ENCODE measurements at regions not wholly inside any gene's neighbourhood (a gene's known extent, or its start where the extent isn't known, plus 50 kb on each side); places are given as distances from the start of the nearest gene placed in this dataset.

GRCh38 chr5:18811661-18812060, 1176.3 kb downstream of the CDH18 start:
- TF ChIP-seq CTCF (IDR thresholded peaks at IDR 0.05; ENCODE audit: insufficient read depth, low read length, poor library complexity, severe bottlenecking), result no peak
- no peak overlapping the region for H3K4me3 ChIP-seq (ENCODE audit: low read depth, low read length)
- H3K27me3 ChIP-seq (ENCODE audit: control insufficient read depth, insufficient read depth, low read length), result no peaks in the 10 kb centered on the region
- no peaks in the 10 kb centered on the region for H3K36me3 ChIP-seq (ENCODE audit: control insufficient read depth, insufficient read depth, low read length)
- DNase-seq (ENCODE audit: low read depth), result no peak

- H3K36me3 ChIP-seq (ENCODE audit: control insufficient read depth, insufficient read depth, low read length), result no peaks in the 10 kb centered on the region
- no peak for TF ChIP-seq CTCF (IDR thresholded peaks at IDR 0.05; ENCODE audit: insufficient read depth, low read length, poor library complexity, severe bottlenecking)
- H3K27me3 ChIP-seq (ENCODE audit: control insufficient read depth, insufficient read depth, low read length), result no peaks in the 10 kb centered on the region
- H3K4me3 ChIP-seq (ENCODE audit: low read depth, low read length), result no peak overlapping the region
- DNase-seq (ENCODE audit: low read depth), result no peak
These were observed 1159.6 kb downstream of the CDH18 start for GRCh38 chr5:18828351-18828750.

- Histone ChIP-seq H3K27me3 (ENCODE audit: control insufficient read depth, insufficient read depth, low read length) (no peaks in the 10 kb centered on the region), H3K4me3 (ENCODE audit: low read depth, low read length) (no peak overlapping the region), H3K36me3 (ENCODE audit: control insufficient read depth, insufficient read depth, low read length) (no peaks in the 10 kb centered on the region)
- no peak for DNase-seq (ENCODE audit: low read depth)
- TF ChIP-seq CTCF (IDR thresholded peaks at IDR 0.05; ENCODE audit: insufficient read depth, low read length, poor library complexity, severe bottlenecking), result no peak
These were observed 1158.5 kb downstream of the CDH18 start for GRCh38 chr5:18829539-18829938.

GRCh38 chr5:18850216-18850615, 1137.8 kb downstream of the CDH18 start:
- no peak for TF ChIP-seq CTCF (IDR thresholded peaks at IDR 0.05; ENCODE audit: insufficient read depth, low read length, poor library complexity, severe bottlenecking)
- H3K4me3 ChIP-seq (ENCODE audit: low read depth, low read length), result no peak overlapping the region
- no peaks in the 10 kb centered on the region for H3K27me3 ChIP-seq (ENCODE audit: control insufficient read depth, insufficient read depth, low read length)
- no peaks in the 10 kb centered on the region for H3K36me3 ChIP-seq (ENCODE audit: control insufficient read depth, insufficient read depth, low read length)
- DNase-seq (ENCODE audit: low read depth), result no peak

- H3K36me3 ChIP-seq (ENCODE audit: control insufficient read depth, insufficient read depth, low read length), result no peaks in the 10 kb centered on the region
- TF ChIP-seq CTCF (IDR thresholded peaks at IDR 0.05; ENCODE audit: insufficient read depth, low read length, poor library complexity, severe bottlenecking), result no peak
- H3K4me3 ChIP-seq (ENCODE audit: low read depth, low read length), result no peak overlapping the region
- no peak for DNase-seq (ENCODE audit: low read depth)
- no peaks in the 10 kb centered on the region for H3K27me3 ChIP-seq (ENCODE audit: control insufficient read depth, insufficient read depth, low read length)
These were observed 1115.0 kb downstream of the CDH18 start for GRCh38 chr5:18872978-18873377.

DNA sequence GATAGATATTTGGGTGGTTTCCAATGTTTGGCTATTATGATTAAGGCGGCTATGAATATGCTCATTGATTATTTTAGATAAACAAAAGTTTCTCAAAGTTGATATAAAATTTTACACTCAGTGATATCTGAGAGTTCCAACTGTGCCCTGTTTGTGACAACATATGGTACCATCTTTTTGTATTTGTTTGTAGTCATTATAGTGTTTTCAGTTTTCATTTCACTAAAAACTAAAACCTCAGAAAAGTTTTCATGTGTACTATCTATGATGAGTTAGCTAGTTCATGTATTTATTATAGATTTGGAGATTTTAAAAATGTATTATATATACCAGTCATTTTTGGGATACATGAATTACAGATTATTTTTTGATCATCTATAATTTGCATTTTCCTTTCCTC, 1111.4 kb downstream of the CDH18 start:
- Histone ChIP-seq H3K36me3 (ENCODE audit: control insufficient read depth, insufficient read depth, low read length) (no peaks in the 10 kb centered on the region), H3K4me3 (ENCODE audit: low read depth, low read length) (no peak overlapping the region), H3K27me3 (ENCODE audit: control insufficient read depth, insufficient read depth, low read length) (no peaks in the 10 kb centered on the region)
- DNase-seq (ENCODE audit: low read depth), result no peak
- TF ChIP-seq CTCF (IDR thresholded peaks at IDR 0.05; ENCODE audit: insufficient read depth, low read length, poor library complexity, severe bottlenecking), result no peak

Measured in kidney epithelial cell (primary cell).